ENCODE measurements at regions not wholly inside any gene's neighbourhood (a gene's known extent, or its start where the extent isn't known, plus 50 kb on each side); places are given as distances from the start of the nearest gene placed in this dataset.

DNA sequence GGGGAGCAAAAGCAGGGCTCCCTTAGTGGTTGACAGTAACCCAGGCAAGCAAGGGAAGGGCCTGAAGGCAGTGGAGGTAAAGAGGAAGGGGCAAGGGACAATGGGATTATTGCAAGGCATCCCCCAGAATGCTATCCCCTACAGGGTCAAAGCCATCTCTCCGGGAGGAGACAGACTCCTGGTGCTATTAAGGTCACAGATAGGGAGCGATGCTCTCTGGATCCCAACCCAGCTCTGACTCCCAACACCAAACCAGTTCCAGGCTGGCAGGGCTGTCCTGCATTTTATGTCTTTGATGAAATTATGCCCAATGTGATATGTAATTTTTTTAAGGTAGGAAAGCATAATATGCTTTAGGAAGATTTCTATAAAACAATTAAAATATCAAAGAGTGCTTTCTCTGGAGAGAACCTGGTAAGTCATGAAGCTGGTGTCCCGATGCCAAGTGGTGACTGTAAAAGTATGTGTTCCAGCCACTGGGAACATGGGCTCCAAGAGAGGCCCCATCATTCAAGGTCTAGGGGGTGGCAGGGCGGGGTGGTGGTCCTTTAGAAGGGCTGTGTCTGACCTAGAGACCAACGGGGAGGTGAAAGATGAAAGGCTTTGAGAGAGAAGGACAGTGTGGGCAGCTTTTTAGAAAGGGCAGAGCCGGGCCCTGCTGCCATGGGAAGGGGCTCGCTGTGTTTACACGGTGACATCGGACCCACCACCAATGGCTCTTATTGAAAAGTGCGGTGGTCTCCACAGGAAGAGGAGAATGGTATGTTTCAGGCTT is 276.5 kb downstream of the CDC5L start:
- TF ChIP-seq, protein P1, sequence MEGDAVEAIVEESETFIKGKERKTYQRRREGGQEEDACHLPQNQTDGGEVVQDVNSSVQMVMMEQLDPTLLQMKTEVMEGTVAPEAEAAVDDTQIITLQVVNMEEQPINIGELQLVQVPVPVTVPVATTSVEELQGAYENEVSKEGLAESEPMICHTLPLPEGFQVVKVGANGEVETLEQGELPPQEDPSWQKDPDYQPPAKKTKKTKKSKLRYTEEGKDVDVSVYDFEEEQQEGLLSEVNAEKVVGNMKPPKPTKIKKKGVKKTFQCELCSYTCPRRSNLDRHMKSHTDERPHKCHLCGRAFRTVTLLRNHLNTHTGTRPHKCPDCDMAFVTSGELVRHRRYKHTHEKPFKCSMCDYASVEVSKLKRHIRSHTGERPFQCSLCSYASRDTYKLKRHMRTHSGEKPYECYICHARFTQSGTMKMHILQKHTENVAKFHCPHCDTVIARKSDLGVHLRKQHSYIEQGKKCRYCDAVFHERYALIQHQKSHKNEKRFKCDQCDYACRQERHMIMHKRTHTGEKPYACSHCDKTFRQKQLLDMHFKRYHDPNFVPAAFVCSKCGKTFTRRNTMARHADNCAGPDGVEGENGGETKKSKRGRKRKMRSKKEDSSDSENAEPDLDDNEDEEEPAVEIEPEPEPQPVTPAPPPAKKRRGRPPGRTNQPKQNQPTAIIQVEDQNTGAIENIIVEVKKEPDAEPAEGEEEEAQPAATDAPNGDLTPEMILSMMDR (optimal IDR thresholded peaks at IDR 0.05 in 1 of 3, IDR thresholded peaks at IDR 0.05 in 1 of 3, conservative IDR thresholded peaks at IDR 0.05 in 1 of 3; ENCODE audit: extremely low read depth in 1 of 3, insufficient read depth in 2 of 3, low read length in 3 of 3), result no peak
- no peak for TF ChIP-seq EZH2 (IDR thresholded peaks at IDR 0.05; ENCODE audit: low read length)
